Activated T-cell treated with anti-CD3 and anti-CD28 coated beads, Interleukin-2, amount 50 U/mL, for 4 hours (primary cell): ENCODE measurements at regions not wholly inside any gene's neighbourhood (a gene's known extent, or its start where the extent isn't known, plus 50 kb on each side); places are given as distances from the start of the nearest gene placed in this dataset.

ENCODE experiments used
- ATAC-seq, 2 donors: fragments of 200-7000 bp; cut with Tn5 transposase; one replicate each; pipeline ENCODE4 v1.10.0; 2021
- DNase-seq: peaks from one replicate; pipeline ENCODE4 v3.0.0-alpha.2; 2020
- H3K27me3 Mint-ChIP-seq: one replicate; pipeline ENCODE4 v1.8.0; 2021; ENCODE audit warnings: low read depth, mixed read lengths
- H3K36me3 Mint-ChIP-seq: one replicate; pipeline ENCODE4 v1.8.0; 2022; ENCODE audit warnings: mixed read lengths; ENCODE audit not compliant: insufficient read depth
- H3K4me1 Mint-ChIP-seq: one replicate; pipeline ENCODE4 v1.8.0; 2021; ENCODE audit warnings: low read depth, mixed read lengths
- H3K4me3 Mint-ChIP-seq: one replicate; pipeline ENCODE4 v1.8.0; 2021; ENCODE audit warnings: mild to moderate bottlenecking, moderate library complexity, mixed read lengths
- H3K9me3 Mint-ChIP-seq: one replicate; pipeline ENCODE4 v1.8.0; 2021; ENCODE audit warnings: mixed read lengths

DNA sequence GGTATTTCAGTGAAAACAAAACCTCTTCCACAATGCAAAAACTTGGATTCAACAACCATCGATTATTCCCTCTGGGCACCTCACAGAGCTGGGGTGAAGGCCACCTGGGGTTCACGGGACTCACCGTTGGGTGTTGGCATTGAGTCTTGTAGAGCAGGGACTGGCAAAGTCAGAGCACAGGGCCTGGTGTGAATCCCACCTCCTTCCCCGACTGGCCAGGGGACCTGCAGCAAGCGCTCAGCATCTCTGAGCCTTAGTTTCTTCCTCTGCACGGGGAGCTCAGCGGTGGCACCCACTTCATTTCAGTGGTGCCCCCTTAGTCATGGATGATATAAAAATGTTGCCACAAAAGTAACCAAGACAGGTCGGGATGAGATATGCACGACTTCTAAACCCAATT lies 100.4 kb downstream of the METRNL start:
- no peaks in the 10 kb centered on the region for H3K36me3 Mint-ChIP-seq
- H3K4me1 Mint-ChIP-seq = no peaks in the 10 kb centered on the region
- H3K9me3 Mint-ChIP-seq = no peaks in the 10 kb centered on the region
- ATAC-seq = no peak
- H3K27me3 Mint-ChIP-seq = peaks cover 3% of the 10 kb centered on the region
- no peak overlapping the region for H3K4me3 Mint-ChIP-seq
- DNase-seq = no peak

DNA sequence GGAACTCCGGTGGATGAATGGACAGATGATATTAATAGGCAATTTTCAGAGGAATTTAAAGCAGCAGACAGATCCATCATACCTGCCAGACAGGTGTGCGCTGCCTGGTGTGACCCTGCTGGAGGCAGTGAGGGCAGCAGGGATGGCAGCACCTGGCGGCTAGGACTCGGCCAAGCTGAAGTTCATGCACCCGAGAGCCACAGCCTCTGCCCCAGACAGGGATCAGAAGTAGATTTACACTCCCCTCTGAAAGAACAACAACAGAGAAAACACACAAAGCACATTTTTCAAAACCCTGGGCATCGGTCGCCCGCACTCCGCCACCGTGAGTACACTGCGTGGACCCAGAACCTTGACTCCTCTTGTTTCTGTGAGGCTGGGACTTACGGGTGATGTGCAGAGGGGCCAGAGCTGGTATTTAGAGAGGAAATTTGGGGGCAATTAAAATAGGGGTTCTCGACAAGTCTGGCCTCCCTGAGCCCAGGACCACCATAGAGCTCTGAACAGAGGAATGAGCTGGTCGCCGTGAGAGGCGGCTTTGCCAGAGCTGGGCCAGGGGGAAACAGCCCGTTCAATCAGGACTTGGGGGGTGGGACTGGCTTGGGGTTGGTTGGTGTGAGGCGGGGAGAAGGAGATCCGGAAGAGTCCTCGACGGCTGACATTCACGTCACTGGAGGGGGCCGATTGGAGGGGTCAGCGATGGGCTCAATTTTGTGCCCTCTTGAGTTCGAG lies 101.0 kb downstream of the METRNL start:
- DNase-seq = no peak
- no peaks in the 10 kb centered on the region for H3K36me3 Mint-ChIP-seq
- no peak for ATAC-seq
- H3K4me3 Mint-ChIP-seq = no peak overlapping the region
- H3K4me1 Mint-ChIP-seq = no peaks in the 10 kb centered on the region
- peaks cover 3% of the 10 kb centered on the region for H3K27me3 Mint-ChIP-seq
- H3K9me3 Mint-ChIP-seq = no peaks in the 10 kb centered on the region

DNA sequence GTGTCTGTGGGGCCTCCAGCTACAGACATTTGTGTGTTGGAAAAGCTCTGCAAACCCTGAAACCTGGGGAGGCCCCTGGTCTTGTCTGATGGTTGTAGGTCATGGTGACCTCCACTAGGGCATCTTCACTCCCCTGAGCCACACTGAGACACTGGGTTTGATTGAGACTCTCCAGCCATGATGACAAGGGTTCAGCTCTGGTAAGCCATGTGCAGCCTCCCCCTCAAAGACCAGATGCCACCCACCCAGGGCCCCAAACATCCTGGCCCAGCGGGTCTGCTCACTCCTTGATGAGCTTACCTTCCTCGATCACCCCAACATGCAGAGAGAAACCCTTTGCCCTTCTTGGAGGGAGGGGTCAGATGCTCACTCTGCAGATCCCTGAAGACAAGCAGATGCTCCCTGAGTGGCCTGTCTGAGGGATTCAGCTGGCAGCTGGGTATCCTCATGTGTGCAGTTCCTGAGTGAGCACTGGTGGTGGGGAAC lies 101.6 kb downstream of the METRNL start:
- Mint-ChIP-seq H3K27me3 (peaks cover 3% of the 10 kb centered on the region), H3K9me3 (no peaks in the 10 kb centered on the region), H3K36me3 (no peaks in the 10 kb centered on the region), H3K4me1 (no peaks in the 10 kb centered on the region), H3K4me3 (no peak overlapping the region)
- DNase-seq (no peak), ATAC-seq (no peak)

DNA sequence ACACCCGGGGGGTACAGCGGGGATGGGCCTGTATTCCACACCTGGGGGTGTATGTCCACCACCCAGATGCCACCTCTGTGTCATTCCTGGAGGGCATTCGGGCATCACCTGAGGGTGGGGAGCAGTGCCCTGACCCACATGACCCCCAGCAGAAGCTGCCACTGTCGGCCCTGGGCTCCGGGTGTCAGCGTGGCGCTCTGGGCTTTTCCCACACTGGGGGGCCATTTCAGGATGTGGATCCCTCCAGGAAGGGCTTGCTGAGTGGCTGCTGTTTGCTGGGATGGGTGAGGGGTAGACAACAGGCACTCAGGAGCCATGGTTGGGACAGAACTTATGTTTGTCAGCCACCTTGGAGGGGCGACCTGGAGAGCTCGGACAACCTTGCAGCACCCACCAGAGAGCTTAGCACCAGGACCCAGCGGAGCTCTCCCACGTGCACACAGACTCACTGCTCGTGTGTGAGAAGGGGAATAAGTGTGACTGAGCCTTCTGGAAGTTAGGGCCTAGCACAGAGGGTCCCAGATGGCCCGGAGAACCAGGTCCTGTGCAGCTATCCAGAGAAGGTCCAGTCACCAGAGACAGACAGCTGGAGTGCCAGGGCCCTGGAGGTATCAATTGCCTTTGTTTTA lies 102.7 kb downstream of the METRNL start:
- DNase-seq = no peak

DNA sequence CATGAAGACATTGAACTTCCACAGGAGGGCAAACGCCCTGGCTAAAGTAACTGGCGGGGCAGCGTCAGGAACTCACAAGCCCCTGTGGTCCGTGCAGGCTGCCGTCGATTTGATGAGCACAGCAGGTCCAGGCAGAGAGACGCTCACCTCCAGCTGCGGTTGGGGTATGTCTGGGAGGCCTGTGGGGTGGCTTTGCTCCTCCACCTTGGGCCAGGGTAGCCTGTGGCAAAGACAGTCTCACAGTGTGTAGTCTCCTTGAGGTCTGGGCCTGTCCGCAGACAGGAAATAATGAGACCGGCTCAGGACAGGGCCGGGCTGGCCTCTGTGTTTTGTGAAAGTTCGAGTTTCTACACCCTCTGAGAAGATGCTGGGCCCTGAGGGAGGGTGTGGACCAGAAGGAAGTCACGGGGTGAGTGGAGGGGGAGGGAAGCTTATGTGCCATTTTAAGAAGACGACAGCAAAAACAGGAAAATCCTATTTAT lies 103.3 kb downstream of the METRNL start:
- ATAC-seq (no peak), DNase-seq (no peak)
- Mint-ChIP-seq H3K9me3 (peaks cover 1% of the 10 kb centered on the region), H3K4me1 (peaks cover under 1% of the 10 kb centered on the region), H3K4me3 (no peak overlapping the region), H3K36me3 (no peaks in the 10 kb centered on the region), H3K27me3 (peaks cover 3% of the 10 kb centered on the region)

More for the DNA sequence above, 102.7 kb downstream of the METRNL start:
- H3K4me1 Mint-ChIP-seq = no peaks in the 10 kb centered on the region
- no peaks in the 10 kb centered on the region for H3K36me3 Mint-ChIP-seq
- peaks cover 3% of the 10 kb centered on the region for H3K27me3 Mint-ChIP-seq
- H3K4me3 Mint-ChIP-seq = no peak overlapping the region
- no peak for ATAC-seq
- no peaks in the 10 kb centered on the region for H3K9me3 Mint-ChIP-seq

DNA sequence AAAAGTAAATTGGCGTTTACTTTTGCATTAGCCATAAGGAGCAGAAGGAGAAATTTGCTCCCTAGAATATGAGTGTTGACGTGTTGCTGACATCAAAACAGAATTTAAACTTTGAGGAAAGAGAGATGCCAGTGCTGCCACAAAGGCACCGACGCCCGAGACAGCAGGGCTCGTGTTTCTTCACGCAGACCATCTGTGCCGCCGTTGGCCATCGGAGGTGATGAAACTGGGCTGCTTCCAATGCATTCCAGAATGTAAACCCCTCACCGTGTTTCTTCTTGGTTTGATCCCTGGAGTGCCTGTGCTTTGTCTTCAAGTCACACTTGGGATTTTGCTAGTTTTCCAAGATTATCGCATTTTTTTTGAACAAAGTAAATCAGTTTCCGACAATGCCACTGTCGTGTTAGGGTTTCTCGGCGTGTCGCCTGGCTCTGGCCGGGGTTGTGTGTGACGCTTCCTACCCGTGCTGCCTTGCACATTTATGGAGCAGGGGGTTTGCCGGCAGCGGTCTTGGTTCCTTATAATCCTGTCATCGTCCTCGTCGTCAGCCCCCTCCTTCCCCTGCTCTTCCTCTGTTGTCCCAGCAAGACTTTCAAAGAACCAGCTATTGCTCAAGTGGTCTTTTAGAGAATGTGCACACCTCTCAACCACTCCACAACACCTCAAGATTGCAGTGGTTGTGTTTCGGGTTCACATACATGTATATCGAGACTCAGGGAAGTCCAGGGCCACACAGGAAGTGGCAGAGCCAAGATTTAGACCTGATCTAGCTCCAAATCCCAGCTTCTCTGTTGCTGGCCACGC lies 103.9 kb downstream of the METRNL start:
- Mint-ChIP-seq H3K4me3 (no peak overlapping the region), H3K36me3 (no peaks in the 10 kb centered on the region), H3K4me1 (peaks cover 6% of the 10 kb centered on the region), H3K27me3 (peaks cover 3% of the 10 kb centered on the region), H3K9me3 (peaks cover 4% of the 10 kb centered on the region)
- no peak for DNase-seq
- ATAC-seq = no peak

GRCh38 chr17:83183951-83184506 lies 104.6 kb downstream of the METRNL start:
- Mint-ChIP-seq H3K4me1 (peaks cover 7% of the 10 kb centered on the region), H3K4me3 (no peak overlapping the region), H3K36me3 (no peaks in the 10 kb centered on the region), H3K9me3 (peaks cover 4% of the 10 kb centered on the region), H3K27me3 (peaks cover 3% of the 10 kb centered on the region)
- ATAC-seq = no peak
- DNase-seq = no peak

- no peak for DNase-seq
- H3K4me3 Mint-ChIP-seq = no peak overlapping the region
- ATAC-seq = no peak
- H3K36me3 Mint-ChIP-seq = no peaks in the 10 kb centered on the region
- H3K27me3 Mint-ChIP-seq = peaks cover 3% of the 10 kb centered on the region
- H3K9me3 Mint-ChIP-seq = peaks cover 4% of the 10 kb centered on the region
- peaks cover 7% of the 10 kb centered on the region for H3K4me1 Mint-ChIP-seq
These were observed 105.9 kb downstream of the METRNL start for GRCh38 chr17:83185023-83186002.

GRCh38 chr17:83186226-83186625 lies 106.8 kb downstream of the METRNL start:
- no peaks in the 10 kb centered on the region for H3K27me3 Mint-ChIP-seq
- H3K9me3 Mint-ChIP-seq = peaks cover 4% of the 10 kb centered on the region
- ATAC-seq = peak in 1 of 2 donors; percentile 13
- no peaks in the 10 kb centered on the region for H3K36me3 Mint-ChIP-seq
- peaks cover 7% of the 10 kb centered on the region for H3K4me1 Mint-ChIP-seq
- no peak for DNase-seq
- no peak overlapping the region for H3K4me3 Mint-ChIP-seq

DNA sequence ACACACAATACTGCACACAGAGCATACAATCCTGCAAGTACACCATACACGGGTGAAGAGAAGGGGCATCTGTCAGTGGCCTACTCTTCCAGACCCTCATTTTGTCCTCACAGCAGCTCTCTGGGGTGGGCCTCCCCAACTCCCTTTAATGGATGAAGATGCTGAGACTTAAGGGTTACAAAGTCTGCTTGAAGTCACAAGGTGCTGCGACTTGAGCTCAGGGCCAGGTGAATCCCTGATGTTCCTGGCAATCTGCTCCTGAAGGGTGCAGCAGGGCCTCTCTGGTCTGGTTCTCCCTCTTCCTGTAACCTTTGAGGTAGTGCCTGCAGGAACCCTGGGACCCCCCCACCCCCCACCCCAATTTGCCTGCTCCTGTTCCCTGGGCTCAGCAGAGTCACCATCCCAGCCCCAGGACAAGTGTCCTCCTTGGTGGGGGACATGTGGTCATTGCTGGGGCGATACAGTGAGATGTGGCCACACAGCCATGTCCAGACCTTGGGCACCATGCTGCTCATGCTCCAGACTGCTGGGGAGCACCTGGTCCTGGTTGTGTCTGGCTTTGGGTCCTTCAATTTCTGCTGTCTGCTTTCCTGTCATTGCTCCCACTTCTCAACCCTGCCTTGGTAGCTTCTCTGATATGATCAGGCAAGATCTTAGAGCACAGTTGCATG lies 107.5 kb downstream of the METRNL start:
- H3K4me1 Mint-ChIP-seq = peaks cover 7% of the 10 kb centered on the region
- no peak overlapping the region for H3K4me3 Mint-ChIP-seq
- no peaks in the 10 kb centered on the region for H3K27me3 Mint-ChIP-seq
- DNase-seq = no peak
- ATAC-seq = no peak
- H3K9me3 Mint-ChIP-seq = peaks cover 4% of the 10 kb centered on the region
- no peaks in the 10 kb centered on the region for H3K36me3 Mint-ChIP-seq

- Mint-ChIP-seq H3K4me3 (no peak overlapping the region), H3K9me3 (peaks cover 4% of the 10 kb centered on the region), H3K4me1 (peaks cover 7% of the 10 kb centered on the region), H3K36me3 (no peaks in the 10 kb centered on the region), H3K27me3 (no peaks in the 10 kb centered on the region)
- DNase-seq (no peak), ATAC-seq (peak; percentile 77 to 94)
These were observed 108.4 kb downstream of the METRNL start for GRCh38 chr17:83187782-83188311.

- Mint-ChIP-seq H3K4me3 (no peak overlapping the region), H3K36me3 (no peaks in the 10 kb centered on the region), H3K27me3 (no peaks in the 10 kb centered on the region), H3K9me3 (peaks cover 4% of the 10 kb centered on the region), H3K4me1 (peaks cover 15% of the 10 kb centered on the region)
- ATAC-seq = no peak
- DNase-seq = no peak
These were observed 109.9 kb downstream of the METRNL start for GRCh38 chr17:83189044-83190003.
